Vagina (tissue), 2 donors: ENCODE measurements at regions not wholly inside any gene's neighbourhood (a gene's known extent, or its start where the extent isn't known, plus 50 kb on each side); places are given as distances from the start of the nearest gene placed in this dataset.

Experiments
- DNase-seq, 2 donors: peaks; one replicate each; pipeline ENCODE4 v3.0.0-alpha.2; 2017; ENCODE audit errors: extremely low spot score in 2 of 2
- H3K27ac ChIP-seq: fragments of 200-600 bp; sonication (generic); one replicate; pipeline ENCODE4 v1.5.1; 2019
- H3K27me3 ChIP-seq: fragments of 200-600 bp; sonication (generic); one replicate; pipeline ENCODE4 v1.5.1; 2019
- H3K36me3 ChIP-seq, 2 donors: fragments of 200-600 bp; sonication (generic); one replicate each; pipeline ENCODE4 v1.5.1; 2017 to 2019
- H3K4me1 ChIP-seq: fragments of 200-600 bp; sonication (generic); one replicate; pipeline ENCODE4 v1.5.1; 2019
- H3K4me3 ChIP-seq, 2 donors: fragments of 200-600 bp; sonication (generic); 1 replicate in 1 of 2; 2 replicates in 1 of 2; pipeline ENCODE4 v1.5.1; 2016 to 2019
- H3K9me3 ChIP-seq: fragments of 200-600 bp; sonication (generic); one replicate; pipeline ENCODE4 v1.5.1; 2019
- CTCF ChIP-seq, 3 experiments: fragments of 450-650 bp in 2 of 3; fragments of 200-600 bp in 1 of 3; sonication (generic) in 1 of 3; IDR thresholded peaks; one replicate each; pipeline ENCODE4 v1.5.1; 2017 to 2019; ENCODE audit warnings: antibody characterized with exemption in 3 of 3, mild to moderate bottlenecking in 2 of 3, moderate library complexity in 2 of 3
- POLR2A ChIP-seq, 2 donors: fragments of 450-650 bp; IDR thresholded peaks; one replicate each; pipeline ENCODE4 v1.6.1; 2017; ENCODE audit warnings: antibody characterized with exemption in 2 of 2, mild to moderate bottlenecking in 2 of 2, moderate library complexity in 2 of 2
- POLR2AphosphoS5 ChIP-seq, 2 donors: sonication (generic); formaldehyde crosslinking; IDR thresholded peaks; one replicate each; pipeline ENCODE4 v1.9.0; 2017; ENCODE audit warnings: antibody characterized with exemption in 2 of 2, mild to moderate bottlenecking in 2 of 2, low read depth in 1 of 2; ENCODE audit not compliant: insufficient read depth in 1 of 2
- intact Hi-C: fragments of 100-400 bp; cut with DNase I; formaldehyde crosslinking; loops from one replicate; pipeline ENCODE4 v1.15.1; 2023

GRCh38 chr21:17921579-17922530 is 102.7 kb upstream of the C21orf91 start:
- intact Hi-C loops, result loop anchor here (10.0 kb wide), 1 partner anchor 237 kb away; no protein-coding TSS in a partner anchor
- Histone ChIP-seq H3K27me3 (no peaks in the 10 kb centered on the region), H3K4me1 (no peaks in the 10 kb centered on the region), H3K9me3 (no peaks in the 10 kb centered on the region), H3K27ac (no peak overlapping the region), H3K4me3 (no peak overlapping the region), H3K36me3 (no peaks in the 10 kb centered on the region)
- no peak for DNase-seq
- TF ChIP-seq POLR2AphosphoS5 (IDR thresholded peaks at IDR 0.05; ENCODE audit: insufficient read depth in 1 of 2, low read depth in 1 of 2), result peak in 1 of 2 donors; percentile 48
- no peak for TF ChIP-seq POLR2A (IDR thresholded peaks at IDR 0.05)
- no peak for TF ChIP-seq CTCF (IDR thresholded peaks at IDR 0.05)

GRCh38 chr21:17915976-17916375 is 96.8 kb upstream of the C21orf91 start:
- DNase-seq, result no peak
- intact Hi-C loops, result no loop called here

GRCh38 chr21:17911628-17912027 is 92.5 kb upstream of the C21orf91 start:
- H3K9me3 ChIP-seq, result no peaks in the 10 kb centered on the region
- H3K27me3 ChIP-seq, result no peaks in the 10 kb centered on the region
- H3K4me3 ChIP-seq, result no peak overlapping the region
- TF ChIP-seq POLR2A (IDR thresholded peaks at IDR 0.05), result no peak
- no peak for TF ChIP-seq POLR2AphosphoS5 (IDR thresholded peaks at IDR 0.05; ENCODE audit: insufficient read depth in 1 of 2, low read depth in 1 of 2)
- TF ChIP-seq CTCF (IDR thresholded peaks at IDR 0.05), result no peak
- no peaks in the 10 kb centered on the region for H3K36me3 ChIP-seq
- no peak overlapping the region for H3K27ac ChIP-seq
- intact Hi-C loops, result no loop called here
- no peaks in the 10 kb centered on the region for H3K4me1 ChIP-seq
- no peak for DNase-seq

More at GRCh38 chr21:17915976-17916375, 96.8 kb upstream of the C21orf91 start:
- H3K9me3 ChIP-seq, result no peaks in the 10 kb centered on the region
- H3K27me3 ChIP-seq, result no peaks in the 10 kb centered on the region
- H3K27ac ChIP-seq, result no peak overlapping the region
- H3K36me3 ChIP-seq, result no peaks in the 10 kb centered on the region
- TF ChIP-seq CTCF (IDR thresholded peaks at IDR 0.05) (no peak), POLR2A (IDR thresholded peaks at IDR 0.05) (no peak), POLR2AphosphoS5 (IDR thresholded peaks at IDR 0.05; ENCODE audit: insufficient read depth in 1 of 2, low read depth in 1 of 2) (no peak)
- H3K4me3 ChIP-seq, result no peak overlapping the region
- no peaks in the 10 kb centered on the region for H3K4me1 ChIP-seq

- no peak for TF ChIP-seq POLR2AphosphoS5 (IDR thresholded peaks at IDR 0.05; ENCODE audit: insufficient read depth in 1 of 2, low read depth in 1 of 2)
- TF ChIP-seq POLR2A (IDR thresholded peaks at IDR 0.05), result no peak
- no peak for TF ChIP-seq CTCF (IDR thresholded peaks at IDR 0.05)
- intact Hi-C loops, result no loop called here
Observed at GRCh38 chr21:17903929-17904639, 84.9 kb upstream of the C21orf91 start.

More at GRCh38 chr21:17903929-17904639, 84.9 kb upstream of the C21orf91 start:
- no peak for DNase-seq
- no peaks in the 10 kb centered on the region for H3K27me3 ChIP-seq
- H3K4me1 ChIP-seq, result no peaks in the 10 kb centered on the region
- no peaks in the 10 kb centered on the region for H3K36me3 ChIP-seq
- H3K9me3 ChIP-seq, result no peaks in the 10 kb centered on the region
- no peak overlapping the region for H3K4me3 ChIP-seq
- H3K27ac ChIP-seq, result no peak overlapping the region
